Spleen (tissue), 7 donors: ENCODE measurements at regions not wholly inside any gene's neighbourhood (a gene's known extent, or its start where the extent isn't known, plus 50 kb on each side); places are given as distances from the start of the nearest gene placed in this dataset.
"Not testable (repeated sequence)": the region's sequence is repeated elsewhere in the genome, so short reads cannot be mapped to it uniquely, and the experiment has no call there.

Source experiments
- CTCF ChIP-seq, 11 experiments: fragments of 200-600 bp in 7 of 11; fragments of 450-650 bp in 4 of 11; sonication (generic) in 4 of 11; IDR thresholded peaks in 8 of 11; conservative IDR thresholded peaks in 3 of 11; 1 replicate in 7 of 11; 2 replicates in 4 of 11; pipeline versions ENCODE4 v1.4.0 to v1.8.0; 2016 to 2021; ENCODE audit warnings: antibody characterized with exemption in 11 of 11, inconsistent platforms in 4 of 11, mild to moderate bottlenecking in 1 of 11
- POLR2A ChIP-seq, 3 donors: fragments of 450-650 bp; IDR thresholded peaks; one replicate each; pipeline ENCODE4 v1.5.1; 2017; ENCODE audit warnings: antibody characterized with exemption in 3 of 3, mild to moderate bottlenecking in 1 of 3
- POLR2AphosphoS5 ChIP-seq, 3 donors: sonication (generic); formaldehyde crosslinking; IDR thresholded peaks; one replicate each; pipeline ENCODE4 v1.5.1; 2017; ENCODE audit warnings: antibody characterized with exemption in 3 of 3
- donor health status: DM: no; HTN: no; CAD: no; lungs with moderate emphysema.
- donor health status: DM: no; HTN: no; CAD: no.
- donor health status: DM: no; HTN: no; CAD: no.

GRCh38 chr17:16854636-16855035 lies 117.3 kb downstream of the TNFRSF13B start:
- not testable (repeated sequence) for TF ChIP-seq POLR2A (IDR thresholded peaks at IDR 0.05); CTCF (IDR thresholded peaks at IDR 0.05 in 8 of 11, conservative IDR thresholded peaks at IDR 0.05 in 3 of 11); POLR2AphosphoS5 (IDR thresholded peaks at IDR 0.05)
